HG02973 (cell line): ENCODE measurements at regions not wholly inside any gene's neighbourhood (a gene's known extent, or its start where the extent isn't known, plus 50 kb on each side); places are given as distances from the start of the nearest gene placed in this dataset.

Experiments used
- ATAC-seq: cut with Tn5 transposase; IDR thresholded peaks from one replicate; pipeline ENCODE4 v1.9.1; 2021; ENCODE audit warnings: moderate library complexity; ENCODE audit not compliant: unreplicated experiment

- no peak for ATAC-seq
These were observed 244.5 kb downstream of the DDX3Y start for GRCh38 chrY:13149148-13149547.

GRCh38 chrY:13167698-13168097 lies 263.0 kb downstream of the DDX3Y start:
- no peak for ATAC-seq

GRCh38 chrY:13168257-13168656 lies 263.6 kb downstream of the DDX3Y start:
- ATAC-seq, result no peak
